Kidney (tissue), 13 donors: ENCODE measurements at regions not wholly inside any gene's neighbourhood (a gene's known extent, or its start where the extent isn't known, plus 50 kb on each side); places are given as distances from the start of the nearest gene placed in this dataset.

Experiments
- DNase-seq, 5 donors: peaks; one replicate each; pipeline ENCODE4 v3.0.0-alpha.2; 2013 to 2020
- FAIRE-seq: peaks from 2 replicates; lab custom pipeline; 2012; peaks lifted over from hg19 to GRCh38; lab: Jason Lieb, UNC
- H3K27ac ChIP-seq, 2 donors: one replicate each; pipeline ENCODE4 v1.7.0; 2013; ENCODE audit warnings: low read depth in 2 of 2, low read length in 2 of 2, inconsistent platforms in 1 of 2
- H3K27me3 ChIP-seq: one replicate; pipeline ENCODE4 v1.7.1; 2013; ENCODE audit warnings: low read length, inconsistent platforms; ENCODE audit not compliant: control insufficient read depth, insufficient read depth
- H3K36me3 ChIP-seq, 3 donors: one replicate each; pipeline versions ENCODE4 v1.7.0 to v1.7.1; 2013; ENCODE audit warnings: low read length in 3 of 3, control low read depth in 1 of 3, inconsistent platforms in 1 of 3; ENCODE audit not compliant: insufficient read depth in 3 of 3, control insufficient read depth in 2 of 3
- H3K4me1 ChIP-seq, 3 donors: one replicate each; pipeline versions ENCODE4 v1.7.0 to v1.7.1; 2013; ENCODE audit warnings: low read length in 3 of 3, inconsistent platforms in 1 of 3, low read depth in 1 of 3; ENCODE audit not compliant: control insufficient read depth in 2 of 3, insufficient read depth in 2 of 3
- H3K4me3 ChIP-seq, 3 donors: one replicate each; pipeline versions ENCODE4 v1.7.0 to v1.8.1; 2013; ENCODE audit warnings: low read length in 3 of 3, control low read depth in 1 of 3, inconsistent platforms in 1 of 3
- H3K9ac ChIP-seq, 3 donors: one replicate each; pipeline versions ENCODE4 v1.7.0 to v1.7.1; 2013; ENCODE audit warnings: low read length in 3 of 3, control low read depth in 1 of 3, inconsistent platforms in 1 of 3
- H3K9me3 ChIP-seq, 3 donors: one replicate each; pipeline versions ENCODE4 v1.7.0 to v1.7.1; 2013; ENCODE audit warnings: low read length in 3 of 3, control low read depth in 1 of 3, inconsistent platforms in 1 of 3; ENCODE audit not compliant: control insufficient read depth in 2 of 3, insufficient read depth in 1 of 3
- CTCF ChIP-seq: IDR thresholded peaks from 3 replicates; pipeline ENCODE4 v1.5.1; 2012; ENCODE audit warnings: mild to moderate bottlenecking, moderate library complexity, borderline replicate concordance; ENCODE audit not compliant: insufficient read depth; ENCODE audit errors: extremely low read depth
- intact Hi-C: fragments of 100-400 bp; cut with DNase I; formaldehyde crosslinking; loops from one replicate; pipeline ENCODE4 v1.11.1; 2022
- donor health status: control.
- donor health status: control.
- donor health status: control.
- donor health status: control.
- donor health status: control.
- donor health status: DM: yes; HTN: yes; CAD: no.
- donor health status: Normal renal cell carcinoma (clear cell type).

DNA sequence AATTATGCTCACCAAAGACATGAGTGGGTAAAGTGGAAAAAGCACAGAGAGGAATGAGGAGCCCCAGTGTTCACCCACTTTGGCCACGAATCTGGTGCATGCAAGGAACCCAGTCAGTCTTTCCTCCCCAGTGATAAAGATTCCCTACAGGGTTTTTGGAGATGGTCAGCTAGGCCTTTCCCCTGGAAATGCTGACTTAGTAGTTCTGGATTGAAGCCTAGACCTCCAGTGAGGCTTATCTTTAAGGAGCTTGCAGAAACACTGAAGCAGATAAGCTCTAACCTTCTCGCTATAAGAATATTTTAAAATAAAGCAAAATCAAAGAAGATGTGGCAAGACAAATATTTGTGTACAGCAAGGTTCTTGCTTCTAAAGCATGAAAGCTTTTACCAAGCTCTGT is 178.3 kb upstream of the CCDC68 start:
- Histone ChIP-seq H3K4me1 (no peaks in the 10 kb centered on the region), H3K9me3 (no peaks in the 10 kb centered on the region), H3K36me3 (no peaks in the 10 kb centered on the region), H3K4me3 (no peak overlapping the region), H3K27ac (no peak overlapping the region), H3K27me3 (no peaks in the 10 kb centered on the region), H3K9ac (no peak overlapping the region)
- TF ChIP-seq CTCF, result no peak
- DNase-seq (no peak), FAIRE-seq (no peak)
- intact Hi-C loops, result no loop called here

DNA sequence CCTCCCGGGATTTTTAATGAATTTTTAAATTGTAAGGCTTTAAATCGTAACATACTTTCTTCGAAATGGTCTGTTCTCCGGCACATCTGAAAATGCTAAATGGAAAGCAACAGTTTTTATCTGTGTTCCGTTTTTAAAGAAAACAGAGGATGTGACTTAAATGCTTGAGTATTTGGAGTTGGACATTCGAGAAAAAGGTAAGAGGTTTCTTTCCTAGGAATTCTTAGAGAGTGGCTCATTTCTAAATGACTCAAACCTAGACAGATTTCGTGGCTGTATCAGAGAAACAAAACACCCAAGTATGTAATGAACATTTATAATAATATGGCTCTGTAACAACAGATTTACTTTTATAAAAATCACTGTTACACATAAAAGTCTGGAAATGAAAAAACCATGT is 177.6 kb upstream of the CCDC68 start:
- no peaks in the 10 kb centered on the region for H3K4me1 ChIP-seq

GRCh38 chr18:55136258-55136657 is 177.0 kb upstream of the CCDC68 start:
- Histone ChIP-seq H3K27me3 (no peaks in the 10 kb centered on the region), H3K9ac (no peak overlapping the region), H3K9me3 (no peaks in the 10 kb centered on the region), H3K4me3 (no peak overlapping the region), H3K4me1 (no peaks in the 10 kb centered on the region), H3K36me3 (no peaks in the 10 kb centered on the region), H3K27ac (no peak overlapping the region)
- intact Hi-C loops, result no loop called here
- TF ChIP-seq CTCF, result no peak
- DNase-seq (no peak), FAIRE-seq (no peak)

More for the DNA sequence above, 177.6 kb upstream of the CCDC68 start:
- Histone ChIP-seq H3K36me3 (no peaks in the 10 kb centered on the region), H3K9ac (no peak overlapping the region), H3K4me3 (no peak overlapping the region), H3K27me3 (no peaks in the 10 kb centered on the region), H3K9me3 (no peaks in the 10 kb centered on the region), H3K27ac (no peak overlapping the region)
- TF ChIP-seq CTCF, result no peak
- no peak for DNase-seq
- FAIRE-seq, result no peak
- intact Hi-C loops, result no loop called here

GRCh38 chr18:55133378-55133777 is 174.1 kb upstream of the CCDC68 start:
- no peak for TF ChIP-seq CTCF
- no peak overlapping the region for H3K9ac ChIP-seq
- H3K9me3 ChIP-seq, result no peaks in the 10 kb centered on the region
- no peak overlapping the region for H3K27ac ChIP-seq
- no peak for DNase-seq
- no peaks in the 10 kb centered on the region for H3K4me1 ChIP-seq
- FAIRE-seq, result no peak
- H3K27me3 ChIP-seq, result no peaks in the 10 kb centered on the region
- no peak overlapping the region for H3K4me3 ChIP-seq
- intact Hi-C loops, result no loop called here
- H3K36me3 ChIP-seq, result no peaks in the 10 kb centered on the region
